Chondrocyte (in vitro differentiated cells): ENCODE measurements at regions not wholly inside any gene's neighbourhood (a gene's known extent, or its start where the extent isn't known, plus 50 kb on each side); places are given as distances from the start of the nearest gene placed in this dataset.

Experiments
- DNase-seq: peaks from one replicate; pipeline ENCODE4 v3.0.0; 2021; ENCODE audit warnings: mixed read lengths, low spot score
- H3K27ac Mint-ChIP-seq: one replicate; pipeline ENCODE4 v1.8.0; 2021; ENCODE audit warnings: mild to moderate bottlenecking, moderate library complexity, mixed read lengths; ENCODE audit not compliant: unreplicated experiment
- H3K27me3 Mint-ChIP-seq: 2 replicates; pipeline ENCODE4 v1.8.0; 2021; ENCODE audit warnings: low read depth, mixed read lengths
- H3K36me3 Mint-ChIP-seq: 2 replicates; pipeline ENCODE4 v1.8.0; 2021; ENCODE audit warnings: low read depth, mixed read lengths
- H3K4me1 Mint-ChIP-seq: 2 replicates; pipeline ENCODE4 v1.8.0; 2021; ENCODE audit warnings: low read depth, mild to moderate bottlenecking, mixed read lengths
- H3K4me3 Mint-ChIP-seq: one replicate; pipeline ENCODE4 v1.8.0; 2021; ENCODE audit warnings: mild to moderate bottlenecking, moderate library complexity, mixed read lengths; ENCODE audit not compliant: unreplicated experiment
- H3K9me3 Mint-ChIP-seq: 2 replicates; pipeline ENCODE4 v1.8.0; 2021; ENCODE audit warnings: low read depth, mixed read lengths
- TF ChIP-seq, protein P1 (sequence below): fragments of 200-600 bp; sonication (generic); IDR thresholded peaks from 2 replicates; pipeline ENCODE4 v1.5.0; 2021; ENCODE audit warnings: antibody characterized with exemption, mild to moderate bottlenecking, moderate library complexity

DNA sequence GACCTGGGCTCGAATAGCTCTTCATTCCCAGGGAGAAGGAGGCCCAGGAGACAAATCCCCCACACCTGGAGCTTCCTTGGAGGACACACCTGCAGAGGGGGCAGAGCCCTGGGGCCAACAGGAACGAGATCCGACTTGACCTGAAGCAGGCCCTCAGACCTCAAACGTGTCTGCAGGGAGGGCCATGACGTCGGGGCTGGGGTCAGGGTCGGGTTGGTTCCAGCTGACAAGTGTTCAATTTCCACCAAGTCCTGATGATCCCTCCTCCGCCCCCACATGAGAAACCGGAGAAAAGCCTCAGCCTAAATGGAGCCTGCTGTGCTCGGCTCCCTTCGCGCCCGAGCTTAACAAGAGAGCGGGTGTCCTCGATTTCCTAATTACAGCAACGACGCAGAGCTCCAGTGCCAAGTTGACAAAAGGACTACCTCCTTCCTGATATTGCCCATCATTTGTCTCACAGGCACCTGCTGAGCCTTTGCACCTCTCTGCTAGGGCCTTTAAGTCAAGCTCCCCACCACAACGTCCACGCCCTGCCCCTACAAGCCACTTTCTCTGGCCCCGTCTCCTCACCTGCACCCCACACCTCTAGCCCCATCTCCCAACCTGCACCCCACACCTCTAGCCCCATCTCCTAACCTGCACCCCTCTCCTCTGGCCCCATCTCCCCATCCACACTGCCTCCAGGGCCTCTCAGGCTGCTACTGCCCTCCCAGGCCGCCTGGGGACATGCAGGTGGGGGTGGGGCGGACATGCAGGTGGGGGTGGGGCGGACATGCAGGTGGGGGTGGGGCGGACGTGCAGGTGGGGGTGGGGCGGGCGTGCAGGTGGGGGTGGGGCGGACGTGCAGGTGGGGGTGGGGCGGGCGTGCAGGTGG lies 519.4 kb downstream of the GLRX3 start:
- no peak for DNase-seq
- H3K36me3 Mint-ChIP-seq: no peaks in the 10 kb centered on the region
- H3K4me1 Mint-ChIP-seq: no peaks in the 10 kb centered on the region
- H3K9me3 Mint-ChIP-seq: peaks cover 21% of the 10 kb centered on the region
- H3K27ac Mint-ChIP-seq: no peak overlapping the region
- no peak overlapping the region for H3K4me3 Mint-ChIP-seq
- TF ChIP-seq, protein P1, sequence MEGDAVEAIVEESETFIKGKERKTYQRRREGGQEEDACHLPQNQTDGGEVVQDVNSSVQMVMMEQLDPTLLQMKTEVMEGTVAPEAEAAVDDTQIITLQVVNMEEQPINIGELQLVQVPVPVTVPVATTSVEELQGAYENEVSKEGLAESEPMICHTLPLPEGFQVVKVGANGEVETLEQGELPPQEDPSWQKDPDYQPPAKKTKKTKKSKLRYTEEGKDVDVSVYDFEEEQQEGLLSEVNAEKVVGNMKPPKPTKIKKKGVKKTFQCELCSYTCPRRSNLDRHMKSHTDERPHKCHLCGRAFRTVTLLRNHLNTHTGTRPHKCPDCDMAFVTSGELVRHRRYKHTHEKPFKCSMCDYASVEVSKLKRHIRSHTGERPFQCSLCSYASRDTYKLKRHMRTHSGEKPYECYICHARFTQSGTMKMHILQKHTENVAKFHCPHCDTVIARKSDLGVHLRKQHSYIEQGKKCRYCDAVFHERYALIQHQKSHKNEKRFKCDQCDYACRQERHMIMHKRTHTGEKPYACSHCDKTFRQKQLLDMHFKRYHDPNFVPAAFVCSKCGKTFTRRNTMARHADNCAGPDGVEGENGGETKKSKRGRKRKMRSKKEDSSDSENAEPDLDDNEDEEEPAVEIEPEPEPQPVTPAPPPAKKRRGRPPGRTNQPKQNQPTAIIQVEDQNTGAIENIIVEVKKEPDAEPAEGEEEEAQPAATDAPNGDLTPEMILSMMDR: no peak
- no peaks in the 10 kb centered on the region for H3K27me3 Mint-ChIP-seq

GRCh38 chr10:130656187-130656575 lies 520.0 kb downstream of the GLRX3 start:
- no peak for DNase-seq
- no peak overlapping the region for H3K27ac Mint-ChIP-seq
- H3K9me3 Mint-ChIP-seq: peaks cover 21% of the 10 kb centered on the region
- no peak overlapping the region for H3K4me3 Mint-ChIP-seq
- TF ChIP-seq, protein P1: no peak
- no peaks in the 10 kb centered on the region for H3K36me3 Mint-ChIP-seq
- no peaks in the 10 kb centered on the region for H3K27me3 Mint-ChIP-seq
- H3K4me1 Mint-ChIP-seq: no peaks in the 10 kb centered on the region

- Mint-ChIP-seq H3K27me3 (no peaks in the 10 kb centered on the region), H3K4me1 (no peaks in the 10 kb centered on the region), H3K9me3 (peaks cover 23% of the 10 kb centered on the region), H3K27ac (no peak overlapping the region), H3K4me3 (no peak overlapping the region), H3K36me3 (no peaks in the 10 kb centered on the region)
- TF ChIP-seq, protein P1: no peak
- no peak for DNase-seq
Observed at GRCh38 chr10:130656582-130657133, 520.5 kb downstream of the GLRX3 start.

DNA sequence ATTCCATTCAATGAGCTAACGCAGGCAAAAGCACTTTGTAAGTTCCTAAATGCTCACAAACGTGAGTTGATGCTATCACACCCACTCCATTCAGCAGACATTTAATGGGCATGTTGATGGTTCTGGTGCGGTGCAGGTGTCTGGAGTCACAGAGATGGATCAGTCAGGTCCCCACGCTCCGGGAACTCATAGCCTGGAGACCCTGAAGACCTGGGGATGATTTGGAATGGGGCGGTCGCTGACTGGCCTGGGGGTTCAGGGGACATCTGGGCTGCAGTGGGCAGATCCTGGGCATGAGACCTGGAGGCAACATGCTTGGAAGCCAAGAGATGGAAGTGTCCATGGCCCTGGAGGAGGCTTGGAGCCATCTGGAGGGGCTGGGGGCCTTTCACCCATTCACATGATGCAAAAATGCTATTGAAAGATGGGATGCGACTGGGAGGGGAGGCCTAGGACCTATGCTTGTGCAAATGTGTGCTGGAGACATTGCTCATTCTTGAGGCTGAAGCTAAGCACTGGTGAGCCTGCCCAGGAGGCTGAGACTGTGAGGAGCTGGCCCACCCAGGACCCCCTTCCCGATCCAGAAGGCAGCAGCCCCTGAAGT lies 522.6 kb downstream of the GLRX3 start:
- H3K4me3 Mint-ChIP-seq: no peak overlapping the region
- H3K27me3 Mint-ChIP-seq: no peaks in the 10 kb centered on the region
- no peaks in the 10 kb centered on the region for H3K36me3 Mint-ChIP-seq
- TF ChIP-seq, protein P1: no peak
- DNase-seq: no peak
- no peak overlapping the region for H3K27ac Mint-ChIP-seq
- peaks cover 27% of the 10 kb centered on the region for H3K9me3 Mint-ChIP-seq
- no peaks in the 10 kb centered on the region for H3K4me1 Mint-ChIP-seq

DNA sequence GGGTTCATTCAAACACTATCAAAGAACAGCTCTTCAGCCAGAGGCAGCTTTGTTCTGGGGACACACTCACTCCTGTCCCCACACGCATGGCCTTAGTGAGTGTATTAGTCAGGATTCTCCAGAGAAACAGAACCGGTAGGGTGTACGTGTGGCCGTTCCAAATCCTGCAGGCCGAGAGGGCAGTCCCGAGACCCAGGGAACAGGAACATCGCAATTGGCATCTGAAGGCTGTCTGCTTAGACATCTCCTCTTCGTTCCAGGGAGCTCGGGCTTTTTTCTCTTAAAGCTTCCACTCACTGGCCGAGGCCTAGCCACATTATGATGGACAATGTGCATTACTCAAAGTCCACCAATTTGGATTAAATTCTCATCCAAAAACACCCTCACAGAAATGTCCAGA lies 523.3 kb downstream of the GLRX3 start:
- Mint-ChIP-seq H3K9me3 (peaks cover 31% of the 10 kb centered on the region), H3K36me3 (no peaks in the 10 kb centered on the region), H3K4me1 (no peaks in the 10 kb centered on the region), H3K4me3 (no peak overlapping the region), H3K27ac (no peak overlapping the region), H3K27me3 (no peaks in the 10 kb centered on the region)
- TF ChIP-seq, protein P1: no peak
- no peak for DNase-seq
